ENCODE measurements at regions not wholly inside any gene's neighbourhood (a gene's known extent, or its start where the extent isn't known, plus 50 kb on each side); places are given as distances from the start of the nearest gene placed in this dataset.
A peak's percentile ranks its signal among the peaks of the same experiment; 100 is the strongest.
"Not testable (repeated sequence)": the region's sequence is repeated elsewhere in the genome, so short reads cannot be mapped to it uniquely, and the experiment has no call there.

DNA sequence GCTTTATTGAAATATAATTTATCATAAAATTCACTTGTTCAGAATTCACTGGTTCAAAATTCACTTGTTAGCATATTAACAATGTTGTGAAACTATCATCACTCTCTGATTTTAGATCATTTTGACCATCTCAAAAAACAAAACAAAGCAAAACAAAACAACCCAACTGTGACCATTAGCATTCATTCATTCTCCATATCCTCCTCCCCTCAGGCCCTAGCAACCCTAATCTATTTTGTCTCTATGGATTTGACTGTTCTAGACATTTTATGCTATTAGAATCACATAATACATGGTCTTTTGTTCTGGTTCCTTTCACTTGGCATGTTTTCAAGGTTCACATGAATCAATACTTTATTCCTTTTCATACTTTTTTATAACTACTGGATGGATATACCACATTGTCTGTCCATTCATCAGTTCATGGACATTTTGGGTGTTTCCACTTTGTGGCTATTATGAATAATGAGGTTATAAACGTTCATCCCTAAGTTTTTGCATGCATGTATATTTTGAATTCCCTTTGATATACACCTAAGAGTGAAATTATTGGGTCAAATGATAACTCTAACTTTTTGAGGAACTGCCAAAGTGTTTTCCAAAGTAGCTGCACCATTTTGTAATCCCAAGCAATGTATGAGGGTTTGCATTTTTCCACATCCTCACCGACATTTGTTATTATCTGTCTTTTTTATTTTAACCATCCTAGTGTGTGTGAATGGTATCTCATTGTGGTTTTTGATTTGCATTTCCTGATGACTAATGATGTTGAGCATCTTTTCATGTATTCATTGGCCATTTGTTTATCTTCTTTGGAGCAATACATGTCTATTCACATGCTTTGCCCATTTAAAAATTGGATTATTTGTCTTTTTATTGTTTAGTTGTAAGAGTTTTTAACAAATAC lies 304.1 kb downstream of the SH3GL2 start:
- intact Hi-C loops (cut with DNase I), result no loop called here
- DNase-seq, result no peak
- no peak for ATAC-seq

DNA sequence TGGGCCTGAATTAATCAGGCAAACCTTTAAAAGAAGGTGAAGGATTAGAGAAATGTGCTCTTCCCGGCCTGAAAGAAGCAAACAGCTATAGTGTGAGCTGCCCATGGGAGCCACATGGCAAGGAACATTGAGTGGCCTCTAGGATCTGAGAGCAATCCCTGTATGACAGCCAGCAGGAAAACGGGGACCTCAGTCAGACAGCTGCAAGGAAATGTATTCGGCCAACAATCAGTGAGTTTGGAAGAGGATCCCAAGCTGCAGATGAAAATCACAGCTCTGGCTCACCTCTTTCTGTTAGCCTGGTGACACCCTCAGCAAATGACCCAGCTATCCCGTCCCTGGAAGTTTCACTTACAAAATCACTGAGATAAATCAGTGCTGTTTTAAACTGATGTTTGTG lies 309.2 kb downstream of the SH3GL2 start:
- ATAC-seq (no peak), DNase-seq (no peak)
- intact Hi-C loops (cut with DNase I), result no loop called here

DNA sequence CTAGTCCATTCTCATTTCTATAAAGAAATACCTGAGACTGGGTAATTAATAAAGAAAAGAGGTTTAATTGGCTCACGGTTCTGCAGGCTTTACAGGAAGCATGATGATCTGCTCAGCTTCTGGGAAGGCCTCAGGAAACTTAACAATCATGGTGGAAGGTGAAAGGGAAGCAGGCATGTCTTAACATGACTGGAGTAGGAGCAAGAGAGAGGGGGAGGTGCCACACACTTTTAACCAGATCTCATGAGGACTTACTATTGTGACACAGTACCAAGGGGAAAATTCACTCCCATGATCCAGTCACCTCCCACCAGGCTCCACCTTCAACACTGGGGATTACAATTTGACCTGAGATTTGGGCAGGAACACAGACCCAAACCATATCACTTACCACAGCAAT lies 310.1 kb downstream of the SH3GL2 start:
- DNase-seq; ATAC-seq; intact Hi-C loops (cut with DNase I): not testable (repeated sequence)

DNA sequence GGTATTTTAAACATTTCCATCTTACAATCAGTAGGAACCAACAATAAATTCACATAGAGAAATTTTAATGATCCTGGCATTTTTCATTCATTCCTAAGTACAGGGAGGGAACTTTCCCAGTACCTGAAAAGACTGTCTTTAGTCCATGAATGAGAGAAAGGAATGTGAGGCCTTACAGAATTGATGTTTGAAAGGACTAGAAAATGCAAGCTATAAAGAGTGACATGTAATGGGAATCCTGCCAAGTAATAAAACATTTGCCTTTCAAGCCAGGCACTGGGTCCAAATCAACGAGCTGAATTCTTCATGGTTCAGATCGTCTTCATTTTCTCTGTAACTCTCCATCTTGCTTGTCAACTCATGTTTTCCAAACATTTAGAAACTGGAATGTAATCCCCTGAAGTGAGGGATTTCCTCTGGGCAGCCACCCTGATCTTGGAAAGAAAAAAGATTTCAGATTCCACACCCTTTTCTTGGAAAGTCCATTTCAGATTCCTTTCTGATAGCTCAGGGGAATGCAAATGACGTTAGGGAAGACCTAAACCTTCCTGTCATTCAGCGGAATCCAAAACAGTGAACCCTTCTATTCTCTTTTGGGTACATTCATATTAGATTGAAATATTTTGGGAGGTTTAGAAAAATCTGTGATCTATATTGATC lies 315.8 kb downstream of the SH3GL2 start:
- ATAC-seq, result no peak
- intact Hi-C loops (cut with DNase I), result no loop called here
- DNase-seq, result no peak

DNA sequence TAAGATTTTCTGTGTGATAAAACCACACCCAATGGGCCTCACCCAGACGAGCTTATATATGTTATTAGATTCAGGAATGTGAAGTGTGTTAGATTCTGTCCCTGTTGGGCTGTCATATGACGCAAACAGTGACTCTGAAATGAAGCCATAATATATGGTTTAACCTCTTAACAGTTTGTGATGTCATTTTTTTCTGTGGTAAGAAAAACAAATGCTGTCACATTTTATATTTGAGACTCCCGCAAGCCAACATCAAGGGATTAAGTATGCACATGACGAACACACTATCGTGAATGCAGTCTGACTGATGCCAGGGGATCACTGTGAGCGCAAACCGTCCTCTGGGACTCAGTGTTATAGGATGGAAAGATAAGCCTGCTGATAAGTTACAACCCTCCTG lies 321.7 kb downstream of the SH3GL2 start:
- no peak for DNase-seq
- no peak for ATAC-seq
- intact Hi-C loops (cut with DNase I), result no loop called here

DNA sequence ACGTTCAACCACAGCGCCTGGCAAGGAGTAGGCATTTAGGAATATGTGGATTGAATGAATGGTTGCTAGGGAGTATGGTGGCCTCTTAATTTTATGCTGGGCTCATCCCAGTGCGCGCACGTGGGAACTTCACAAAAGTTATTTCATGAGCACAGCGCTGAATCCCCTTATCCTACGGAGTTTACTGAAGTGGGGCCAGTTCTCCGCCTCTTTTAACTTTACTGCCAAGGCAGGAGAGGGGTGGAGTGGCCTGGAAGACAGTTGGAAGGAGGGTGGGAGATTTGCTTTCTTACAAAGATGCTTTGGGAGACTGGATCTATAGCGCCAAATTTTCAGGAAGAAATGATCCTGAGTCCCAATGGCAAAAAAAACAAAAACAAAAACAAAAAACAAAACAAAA lies 326.5 kb downstream of the SH3GL2 start:
- DNase-seq, result no peak
- intact Hi-C loops (cut with DNase I), result no loop called here
- peak in 1 of 2 donors; percentile 23 for ATAC-seq

DNA sequence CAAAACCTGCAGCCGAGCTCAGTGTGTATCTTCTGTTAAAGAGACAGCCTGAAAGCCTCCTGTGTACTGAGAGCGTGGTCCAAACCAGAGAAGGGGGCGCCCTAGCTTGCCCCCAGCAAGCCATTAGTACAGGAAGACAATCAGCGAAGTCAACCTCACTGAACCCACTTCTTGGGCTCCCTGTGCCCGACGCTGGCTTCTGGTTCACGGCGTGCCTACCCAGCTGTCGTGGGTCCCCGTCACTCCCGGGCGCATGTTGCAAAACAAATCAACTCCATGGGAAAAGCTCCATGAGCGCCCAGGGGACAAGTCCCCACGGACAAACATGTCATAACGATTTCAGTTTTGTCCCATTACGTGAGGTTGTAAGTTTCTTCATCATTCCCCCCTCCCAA lies 326.9 kb downstream of the SH3GL2 start:
- ATAC-seq, result no peak
- intact Hi-C loops (cut with DNase I), result no loop called here
- no peak for DNase-seq

DNA sequence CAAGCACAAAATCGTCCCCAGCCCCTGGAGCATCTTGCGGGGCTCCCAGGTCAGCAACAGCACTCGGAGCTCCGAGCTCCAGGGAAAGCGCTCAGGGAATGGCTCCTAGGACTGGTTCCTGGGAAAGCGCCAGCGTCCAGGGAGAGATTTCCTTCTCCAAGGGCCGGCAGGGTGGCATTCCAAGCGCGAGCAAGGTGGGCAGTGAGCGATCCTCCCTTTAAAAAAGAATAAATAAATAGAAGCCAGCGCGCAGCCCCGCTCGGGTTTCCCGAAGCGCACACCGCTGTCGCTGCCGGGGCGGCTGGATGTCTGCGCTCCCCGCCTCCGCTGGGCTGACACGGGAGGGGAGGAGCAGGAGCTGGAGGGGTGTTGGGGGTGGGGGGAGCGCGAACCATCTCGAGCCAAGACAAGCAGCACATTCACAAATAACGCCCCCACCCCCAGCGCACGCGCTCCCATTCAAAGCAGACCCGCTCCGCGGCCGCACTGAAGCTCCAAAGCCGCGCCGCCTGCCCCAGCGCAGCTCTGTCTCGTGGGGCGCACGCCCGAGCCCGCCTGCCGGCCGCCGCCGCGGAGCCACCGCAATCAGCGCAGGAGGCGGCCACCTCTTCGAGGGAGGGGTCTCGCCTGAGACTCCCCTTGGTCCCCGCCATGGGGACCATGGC lies 327.4 kb downstream of the SH3GL2 start:
- DNase-seq, result peak; percentile 45

DNA sequence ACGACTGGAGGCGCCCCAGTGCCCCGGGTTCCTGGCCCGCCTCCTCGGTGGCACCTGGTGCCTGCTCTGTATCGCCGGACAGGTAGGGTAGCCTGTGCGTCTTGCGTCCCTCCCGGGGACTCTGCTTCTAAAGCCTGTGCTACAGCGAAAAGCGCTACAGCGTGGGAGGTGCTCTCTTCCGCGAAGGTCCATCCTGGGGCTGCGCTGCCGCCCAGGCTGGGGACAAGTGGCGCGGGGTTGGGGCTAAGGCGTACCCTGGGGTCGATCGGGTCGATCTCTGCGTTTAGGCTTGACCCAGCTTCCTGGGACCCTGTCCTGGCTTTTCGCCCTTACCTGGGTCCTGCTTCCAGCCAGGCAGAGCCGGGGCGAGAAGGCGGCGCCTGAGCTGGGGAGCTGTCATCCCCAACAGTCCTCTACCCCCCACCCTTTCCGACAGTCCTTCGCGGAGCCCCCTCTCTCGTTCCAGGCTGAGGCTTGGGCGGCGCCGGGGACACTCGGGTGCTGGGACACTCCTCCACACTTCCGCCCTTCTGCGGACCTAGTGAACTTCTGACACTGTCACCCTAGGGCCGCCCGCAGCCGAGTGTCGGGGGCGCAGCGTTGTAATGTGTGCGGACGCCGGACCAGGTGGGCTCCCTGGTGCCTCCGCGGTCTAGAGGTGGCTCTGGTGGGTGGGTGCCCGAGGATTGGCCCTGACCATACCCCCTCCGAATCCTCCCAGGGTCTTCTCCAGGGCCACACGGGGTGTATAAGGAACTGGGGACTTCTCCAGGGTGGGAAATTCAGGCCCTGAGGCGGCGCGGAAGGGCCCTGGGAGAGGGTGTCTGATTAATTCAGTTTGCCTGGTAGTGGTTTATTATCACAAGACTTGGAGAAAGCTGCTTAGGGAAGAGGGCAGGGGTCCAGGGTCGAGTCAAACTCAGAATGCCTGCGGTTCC lies 328.2 kb downstream of the SH3GL2 start:
- intact Hi-C loops (cut with DNase I), result no loop called here
- peak; percentile 30 to 61 for ATAC-seq
- peak; percentile 23 for DNase-seq

More for the DNA sequence above, 327.4 kb downstream of the SH3GL2 start:
- intact Hi-C loops (cut with DNase I), result no loop called here
- ATAC-seq, result peak; percentile 57 to 75

DNA sequence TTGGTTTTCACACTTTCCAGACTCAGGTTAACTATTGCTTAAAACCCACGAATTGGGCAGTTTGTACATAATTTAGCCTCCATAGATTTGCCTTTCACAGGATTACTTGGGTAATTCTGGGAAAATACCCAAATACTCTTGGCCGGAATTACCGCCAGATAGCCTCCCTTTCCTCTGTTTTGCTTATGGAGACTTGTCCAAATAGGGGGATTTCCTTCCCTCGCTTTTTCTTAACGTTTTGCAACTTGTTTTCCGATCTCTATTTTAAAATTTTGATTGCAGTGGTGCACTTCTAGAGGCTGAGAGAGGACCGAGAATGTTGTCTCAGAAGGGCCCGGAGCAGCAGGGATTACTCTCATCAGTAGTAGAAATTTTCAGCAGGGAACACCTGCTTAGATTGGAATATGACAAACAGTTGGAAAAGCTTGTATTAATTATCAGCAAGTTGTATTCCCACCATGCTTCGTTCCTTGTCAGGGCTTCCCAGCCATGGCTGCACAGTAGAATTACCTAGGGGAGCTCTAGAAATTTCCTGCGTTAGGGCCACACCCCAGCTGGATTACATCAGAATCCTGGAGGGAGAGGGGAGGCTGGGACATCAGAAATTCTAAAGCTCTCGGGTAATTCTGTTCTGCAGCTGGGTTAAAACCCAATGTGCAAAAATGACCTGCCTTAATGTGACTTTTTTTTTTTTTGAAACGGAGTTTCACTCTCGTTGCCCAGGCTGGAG lies 329.1 kb downstream of the SH3GL2 start:
- intact Hi-C loops (cut with DNase I), result no loop called here
- DNase-seq (no peak), ATAC-seq (peak; percentile 45 to 53)

DNA sequence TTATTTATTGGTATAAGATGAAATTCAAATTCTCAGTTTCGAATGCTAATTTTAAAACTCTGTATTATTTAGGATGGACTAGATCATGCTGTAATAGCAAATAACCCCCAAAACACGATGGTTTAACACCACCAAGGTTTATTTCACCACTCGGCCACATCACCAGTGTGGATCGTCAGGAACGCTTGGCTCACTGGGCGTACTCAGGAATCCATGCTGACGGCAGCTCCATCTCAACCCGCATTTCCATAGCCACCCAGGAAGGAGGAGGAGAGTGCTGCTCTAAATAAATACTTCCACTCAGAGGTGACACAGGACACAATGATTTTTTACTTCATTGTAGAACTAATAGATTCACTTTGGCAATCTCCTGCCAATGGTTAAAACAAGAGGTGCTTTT lies 347.4 kb downstream of the SH3GL2 start:
- no peak for DNase-seq
- intact Hi-C loops (cut with DNase I), result no loop called here
- no peak for ATAC-seq

DNA sequence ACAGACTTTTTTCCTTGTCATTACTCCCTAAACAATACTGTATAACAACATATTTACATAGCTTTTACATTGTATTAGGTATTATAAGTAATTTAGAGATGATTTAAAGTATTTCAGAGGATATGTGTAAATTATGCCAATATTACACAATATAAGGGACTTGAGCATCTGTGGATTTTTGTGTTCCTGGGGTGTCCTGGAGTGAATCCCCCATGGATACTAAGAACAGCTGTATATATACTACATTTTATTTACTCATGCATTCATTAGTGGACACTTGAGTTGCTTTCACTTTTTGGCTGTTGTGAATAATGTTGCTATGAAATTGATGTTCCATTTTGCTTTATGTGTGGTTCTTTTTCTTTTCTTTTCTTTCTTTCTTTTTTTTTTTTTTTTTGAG lies 348.8 kb downstream of the SH3GL2 start:
- no peak for ATAC-seq
- intact Hi-C loops (cut with DNase I), result no loop called here
- DNase-seq, result no peak

DNA sequence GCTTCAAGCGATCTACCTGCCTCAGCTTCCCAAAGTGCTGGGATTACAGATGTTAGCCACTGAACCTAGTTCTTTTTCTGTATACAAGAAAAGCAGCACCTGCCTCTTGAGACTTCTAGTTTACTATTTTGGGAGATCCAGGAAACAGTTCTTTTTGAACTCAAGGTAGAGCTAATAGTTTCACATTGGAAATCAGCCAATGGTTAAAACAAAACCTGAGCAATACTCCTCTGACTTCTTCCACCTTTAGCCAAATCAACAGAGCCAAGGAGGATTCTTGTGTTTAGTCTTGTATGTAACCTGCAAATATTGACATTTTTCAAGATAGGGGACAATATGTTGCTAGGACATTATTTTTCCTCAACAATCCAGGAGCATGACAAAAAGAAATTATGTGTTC lies 349.4 kb downstream of the SH3GL2 start:
- ATAC-seq (no peak), DNase-seq (no peak)
- intact Hi-C loops (cut with DNase I), result no loop called here

DNA sequence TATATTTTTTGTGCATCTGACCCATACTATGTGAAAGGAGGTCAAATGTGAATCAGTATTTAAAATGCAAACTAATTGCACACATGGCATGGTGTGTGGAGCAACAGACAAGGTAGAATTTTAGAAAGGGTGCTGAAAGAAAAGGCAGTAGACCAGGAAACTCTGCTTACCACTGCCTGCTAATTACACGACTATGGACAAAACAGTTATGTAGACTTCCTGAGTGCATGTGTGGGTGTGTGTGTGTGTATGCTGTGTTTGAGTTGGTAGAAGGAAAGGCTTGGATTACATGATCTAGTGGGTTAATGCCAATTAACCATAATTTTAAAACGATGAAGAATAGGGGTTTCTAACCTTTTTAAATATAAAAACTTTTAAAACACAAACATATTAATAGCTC lies 349.9 kb downstream of the SH3GL2 start:
- no peak for ATAC-seq
- DNase-seq, result no peak
- intact Hi-C loops (cut with DNase I), result no loop called here

DNA sequence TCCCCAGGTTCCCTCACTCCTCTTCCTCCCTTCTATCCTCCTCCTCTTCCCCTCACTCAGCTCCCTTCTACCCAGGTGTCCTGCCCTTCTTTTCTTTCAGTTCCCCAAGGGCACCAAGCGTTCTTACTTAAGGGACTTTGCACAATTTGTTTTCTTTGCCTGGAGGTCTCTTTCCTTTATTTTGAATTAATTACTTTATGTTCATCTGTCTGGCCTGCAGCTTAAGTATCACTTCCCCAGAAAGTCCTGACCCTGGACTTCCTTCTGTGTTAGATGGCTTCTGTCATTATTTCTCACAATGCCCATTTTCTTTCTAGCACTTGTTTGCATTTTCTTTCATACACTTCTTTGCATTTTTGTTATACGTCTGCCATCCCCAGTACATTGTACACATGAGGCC lies 350.6 kb downstream of the SH3GL2 start:
- intact Hi-C loops (cut with DNase I), result no loop called here
- DNase-seq (no peak), ATAC-seq (no peak)

DNA sequence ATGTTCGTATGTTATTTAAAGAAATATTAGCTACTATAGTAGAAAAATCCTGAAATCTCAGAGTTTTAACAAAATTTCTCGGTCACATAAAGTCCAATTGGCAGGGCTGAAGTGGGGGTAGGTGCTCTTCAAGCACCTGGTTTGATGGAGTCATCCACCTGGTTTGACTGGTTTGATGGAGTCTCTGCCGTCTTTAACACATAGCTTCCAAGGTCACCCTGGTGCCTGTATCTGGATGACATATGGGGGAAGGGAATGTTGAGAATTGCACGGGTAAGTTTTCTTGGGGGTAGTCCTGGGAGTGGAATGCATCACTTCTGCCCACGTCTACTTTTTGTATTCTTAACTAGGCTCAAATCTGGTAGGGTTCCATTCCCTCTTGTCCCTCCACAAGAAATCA lies 351.2 kb downstream of the SH3GL2 start:
- no peak for DNase-seq
- ATAC-seq, result no peak
- intact Hi-C loops (cut with DNase I), result no loop called here

DNA sequence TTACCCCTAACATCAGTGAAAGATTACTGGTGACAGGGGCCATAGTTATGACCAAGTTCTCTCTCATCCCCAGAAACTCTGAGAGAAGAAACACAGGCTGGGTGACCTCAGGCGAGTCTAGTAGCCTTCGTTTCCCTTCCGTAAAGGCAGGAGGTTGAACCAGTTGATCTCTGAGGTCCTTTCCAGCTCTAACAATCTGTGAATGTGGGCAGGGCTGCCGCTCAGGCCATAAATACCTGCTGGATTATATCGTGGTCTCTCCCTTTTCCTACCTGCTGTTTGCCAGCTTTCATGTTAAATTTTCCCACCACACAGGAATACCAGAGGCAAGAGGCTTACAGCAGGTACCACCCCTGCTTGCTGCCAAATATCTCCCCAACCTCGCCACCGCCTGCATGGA lies 357.5 kb downstream of the SH3GL2 start:
- no peak for ATAC-seq
- no peak for DNase-seq
- intact Hi-C loops (cut with DNase I), result no loop called here

DNA sequence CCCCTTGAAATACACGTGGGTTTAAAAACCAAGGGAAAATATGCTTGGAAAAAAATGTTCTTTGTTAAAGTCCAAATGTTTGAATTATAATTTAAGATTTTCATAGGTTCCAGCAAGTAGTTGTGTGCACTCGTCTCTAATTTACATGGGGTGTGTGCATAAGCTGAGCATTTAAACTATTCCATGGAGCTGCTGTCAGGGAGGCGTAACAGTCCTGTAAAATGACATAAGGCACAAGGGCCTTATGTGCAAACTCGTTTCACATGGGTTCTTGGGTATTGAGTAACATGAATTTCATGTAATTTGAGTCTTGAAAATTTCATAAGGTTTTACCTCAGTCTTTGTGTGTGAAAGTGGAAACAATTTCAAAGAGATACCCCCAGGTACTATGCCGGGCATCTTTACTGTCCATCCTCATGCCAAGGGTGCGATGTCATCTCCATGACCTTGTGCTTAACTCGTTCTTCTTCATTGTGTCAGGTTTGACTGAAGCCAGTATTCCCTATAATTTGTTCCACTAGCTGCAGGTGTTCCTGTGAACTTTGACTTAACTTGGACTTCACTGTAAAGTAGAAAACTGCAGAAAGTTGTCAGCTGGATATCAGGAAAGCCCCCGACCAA lies 359.3 kb downstream of the SH3GL2 start:
- no peak for ATAC-seq
- intact Hi-C loops (cut with DNase I), result no loop called here
- no peak for DNase-seq
